SK-N-SH treated with all-trans-retinoic acid at 6 μM for 48 hours (cell line): ENCODE measurements at regions not wholly inside any gene's neighbourhood (a gene's known extent, or its start where the extent isn't known, plus 50 kb on each side); places are given as distances from the start of the nearest gene placed in this dataset.

ENCODE experiments used
- ARNTL ChIP-seq: fragments of 450-650 bp; formaldehyde crosslinking; IDR thresholded peaks from 2 replicates; pipeline ENCODE4 v1.5.0; 2020; ENCODE audit warnings: low read depth, mild to moderate bottlenecking, moderate library complexity, borderline replicate concordance
- ESRRG ChIP-seq: fragments of 250-450 bp; sonication (Bioruptor Pico); IDR thresholded peaks from 2 replicates; pipeline ENCODE4 v1.6.1; 2021; ENCODE audit warnings: mild to moderate bottlenecking
- OSR1 ChIP-seq: fragments of 250-450 bp; sonication (Bioruptor Pico); IDR thresholded peaks from 2 replicates; pipeline ENCODE4 v1.8.0; 2022; ENCODE audit warnings: moderate library complexity, mild to moderate bottlenecking, inconsistent platforms
- PPARA ChIP-seq: fragments of 250-450 bp; sonication (Bioruptor Pico); IDR thresholded peaks from 2 replicates; pipeline ENCODE4 v1.5.0; 2020; ENCODE audit warnings: mild to moderate bottlenecking, borderline replicate concordance
- RARB ChIP-seq: fragments of 250-450 bp; sonication (Bioruptor Pico); IDR thresholded peaks from 2 replicates; pipeline ENCODE4 v1.8.0; 2021; ENCODE audit warnings: mild to moderate bottlenecking, moderate library complexity
- SNAI2 ChIP-seq: fragments of 250-450 bp; sonication (Bioruptor Pico); IDR thresholded peaks from 2 replicates; pipeline ENCODE4 v1.5.0; 2020; ENCODE audit warnings: mild to moderate bottlenecking, moderate library complexity
- TSHZ2 ChIP-seq: fragments of 250-450 bp; sonication (Bioruptor Pico); IDR thresholded peaks from 2 replicates; pipeline ENCODE4 v1.5.0; 2020; ENCODE audit warnings: mild to moderate bottlenecking, moderate library complexity
- ZFP3 ChIP-seq: fragments of 250-450 bp; sonication (Bioruptor Pico); IDR thresholded peaks from 2 replicates; pipeline ENCODE4 v1.5.0; 2020; ENCODE audit warnings: mild to moderate bottlenecking, moderate library complexity
- ZNF8 ChIP-seq: fragments of 450-650 bp; formaldehyde crosslinking; IDR thresholded peaks from 2 replicates; pipeline ENCODE4 v1.5.0; 2020; ENCODE audit warnings: mild to moderate bottlenecking, moderate library complexity
- TF ChIP-seq, protein P1 (sequence below): fragments of 250-450 bp; sonication (Bioruptor Pico); IDR thresholded peaks from 2 replicates; pipeline ENCODE4 v1.8.0; 2020; ENCODE audit warnings: mild to moderate bottlenecking, moderate library complexity, borderline replicate concordance
- TF ChIP-seq, protein P2 (sequence below): fragments of 250-450 bp; sonication (Bioruptor Pico); IDR thresholded peaks from 2 replicates; pipeline ENCODE4 v1.5.1; 2020; ENCODE audit warnings: low read depth, mild to moderate bottlenecking, moderate library complexity

DNA sequence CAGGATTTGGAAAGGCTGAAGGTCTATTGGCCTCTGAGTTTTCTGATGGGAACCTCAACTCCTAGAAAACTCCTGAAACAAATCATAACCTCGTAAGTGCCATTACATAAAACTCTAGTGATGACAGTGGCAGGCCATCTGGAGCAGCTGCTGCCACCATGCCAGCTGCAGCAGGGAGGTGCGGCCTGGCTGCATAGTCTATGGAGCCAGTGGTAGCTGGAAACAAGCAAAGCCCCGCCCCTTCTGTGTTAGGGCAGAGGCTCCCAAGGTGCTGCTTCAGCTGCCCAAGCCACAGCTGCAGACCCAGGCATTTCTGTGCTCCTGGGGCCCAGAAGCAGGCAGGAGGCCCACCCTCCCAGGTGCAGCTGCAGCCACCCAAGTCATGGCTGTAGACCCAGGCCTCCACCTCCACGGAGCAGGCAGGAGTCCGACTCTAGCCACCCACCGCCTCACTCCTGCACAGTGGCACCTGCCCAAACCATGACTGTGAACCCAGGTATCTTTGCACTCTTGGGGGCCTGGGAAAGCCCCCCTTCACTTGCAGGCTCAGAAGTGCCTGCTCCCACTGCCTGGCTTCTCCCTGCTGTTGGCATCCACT is 254.1 kb upstream of the KCNJ16 start:
- TF ChIP-seq, protein P1, sequence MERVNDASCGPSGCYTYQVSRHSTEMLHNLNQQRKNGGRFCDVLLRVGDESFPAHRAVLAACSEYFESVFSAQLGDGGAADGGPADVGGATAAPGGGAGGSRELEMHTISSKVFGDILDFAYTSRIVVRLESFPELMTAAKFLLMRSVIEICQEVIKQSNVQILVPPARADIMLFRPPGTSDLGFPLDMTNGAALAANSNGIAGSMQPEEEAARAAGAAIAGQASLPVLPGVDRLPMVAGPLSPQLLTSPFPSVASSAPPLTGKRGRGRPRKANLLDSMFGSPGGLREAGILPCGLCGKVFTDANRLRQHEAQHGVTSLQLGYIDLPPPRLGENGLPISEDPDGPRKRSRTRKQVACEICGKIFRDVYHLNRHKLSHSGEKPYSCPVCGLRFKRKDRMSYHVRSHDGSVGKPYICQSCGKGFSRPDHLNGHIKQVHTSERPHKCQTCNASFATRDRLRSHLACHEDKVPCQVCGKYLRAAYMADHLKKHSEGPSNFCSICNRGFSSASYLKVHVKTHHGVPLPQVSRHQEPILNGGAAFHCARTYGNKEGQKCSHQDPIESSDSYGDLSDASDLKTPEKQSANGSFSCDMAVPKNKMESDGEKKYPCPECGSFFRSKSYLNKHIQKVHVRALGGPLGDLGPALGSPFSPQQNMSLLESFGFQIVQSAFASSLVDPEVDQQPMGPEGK (CRISPR knock-in tag): no peak
- no peak for TF ChIP-seq ARNTL (CRISPR knock-in tag)
- no peak for TF ChIP-seq SNAI2
- TF ChIP-seq, protein P2, sequence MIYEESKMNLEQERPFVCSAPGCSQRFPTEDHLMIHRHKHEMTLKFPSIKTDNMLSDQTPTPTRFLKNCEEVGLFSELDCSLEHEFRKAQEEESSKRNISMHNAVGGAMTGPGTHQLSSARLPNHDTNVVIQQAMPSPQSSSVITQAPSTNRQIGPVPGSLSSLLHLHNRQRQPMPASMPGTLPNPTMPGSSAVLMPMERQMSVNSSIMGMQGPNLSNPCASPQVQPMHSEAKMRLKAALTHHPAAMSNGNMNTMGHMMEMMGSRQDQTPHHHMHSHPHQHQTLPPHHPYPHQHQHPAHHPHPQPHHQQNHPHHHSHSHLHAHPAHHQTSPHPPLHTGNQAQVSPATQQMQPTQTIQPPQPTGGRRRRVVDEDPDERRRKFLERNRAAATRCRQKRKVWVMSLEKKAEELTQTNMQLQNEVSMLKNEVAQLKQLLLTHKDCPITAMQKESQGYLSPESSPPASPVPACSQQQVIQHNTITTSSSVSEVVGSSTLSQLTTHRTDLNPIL (CRISPR knock-in tag): no peak
- TF ChIP-seq ZFP3 (CRISPR knock-in tag): no peak
- no peak for TF ChIP-seq PPARA (CRISPR knock-in tag)
- TF ChIP-seq ESRRG: no peak
- TF ChIP-seq ZNF8: no peak
- TF ChIP-seq TSHZ2 (CRISPR knock-in tag): no peak
- TF ChIP-seq OSR1 (CRISPR knock-in tag): no peak
- no peak for TF ChIP-seq RARB (CRISPR knock-in tag)
